Fibroblast of the aortic adventitia (primary cell): ENCODE measurements at regions not wholly inside any gene's neighbourhood (a gene's known extent, or its start where the extent isn't known, plus 50 kb on each side); places are given as distances from the start of the nearest gene placed in this dataset.

Source experiments
- DNase-seq: peaks from one replicate; pipeline ENCODE4 v3.0.0-alpha.2; 2010; ENCODE audit warnings: low read depth
- H3K4me3 ChIP-seq: 2 replicates; pipeline ENCODE4 v1.5.1; 2011; ENCODE audit warnings: low read depth, mild to moderate bottlenecking, control low read depth, low read length, moderate library complexity
- CTCF ChIP-seq: IDR thresholded peaks from 2 replicates; pipeline ENCODE4 v1.5.1; 2011; ENCODE audit warnings: mild to moderate bottlenecking, low read length, control low read depth, inconsistent platforms; ENCODE audit not compliant: insufficient read depth

DNA sequence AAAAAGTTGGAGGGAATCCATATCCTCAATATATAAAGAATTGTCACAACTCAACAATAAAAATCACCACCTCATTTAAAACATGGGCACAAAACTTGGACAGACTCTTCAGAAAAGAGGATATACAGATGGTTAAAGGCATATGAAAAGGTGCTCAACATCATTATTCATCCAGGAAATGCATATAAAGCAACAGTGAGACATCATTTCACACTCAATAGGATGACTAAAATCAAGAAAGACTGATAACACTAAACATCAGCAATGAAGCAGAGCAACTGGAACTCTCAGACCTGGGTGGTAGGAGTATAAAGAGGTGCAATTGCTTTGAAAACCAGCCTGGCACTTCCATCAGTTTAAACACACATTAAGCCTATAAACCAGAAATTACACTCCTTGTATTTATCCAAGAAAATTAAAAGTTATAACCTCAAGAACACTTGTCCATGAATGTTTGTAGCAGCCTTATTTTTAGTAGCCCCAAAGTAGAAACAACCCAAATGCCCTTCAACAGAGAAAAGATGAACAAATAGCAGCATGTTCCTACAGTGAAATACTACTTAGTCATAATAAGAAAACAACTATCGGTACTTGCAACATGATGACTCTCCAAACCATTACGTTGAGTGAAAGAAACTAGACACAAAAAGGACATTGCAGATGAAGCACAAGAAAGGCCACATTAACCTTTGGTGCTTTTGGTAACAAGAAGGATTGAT lies 79.1 kb upstream of the TANC1 start:
- TF ChIP-seq CTCF: no peak
- H3K4me3 ChIP-seq: no peak overlapping the region
- DNase-seq: no peak

- no peak for TF ChIP-seq CTCF
- H3K4me3 ChIP-seq: no peak overlapping the region
- DNase-seq: no peak
These were observed 78.0 kb upstream of the TANC1 start for GRCh38 chr2:158890296-158890905.

DNA sequence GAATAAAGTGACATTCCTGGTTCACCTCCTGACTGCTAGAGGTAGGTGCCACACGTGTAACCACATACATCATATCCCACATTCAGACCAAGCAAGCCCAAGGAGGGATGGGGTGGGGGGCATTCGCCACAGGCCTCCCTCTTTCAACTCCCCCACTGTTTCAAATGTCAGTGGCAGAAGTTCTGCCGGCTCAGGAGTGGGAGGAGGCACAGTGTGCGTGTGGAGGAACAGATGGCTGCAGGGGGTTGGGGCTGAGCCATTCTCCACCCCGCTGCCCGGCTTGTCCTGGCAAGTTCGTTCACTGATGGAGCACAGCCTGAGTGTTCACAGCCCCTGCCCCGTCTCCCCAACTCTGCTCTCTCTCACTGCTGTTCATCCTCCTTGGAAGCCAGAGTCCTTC lies 75.4 kb upstream of the TANC1 start:
- no peak overlapping the region for H3K4me3 ChIP-seq
- peak; percentile 75 for DNase-seq
- TF ChIP-seq CTCF: no peak

DNA sequence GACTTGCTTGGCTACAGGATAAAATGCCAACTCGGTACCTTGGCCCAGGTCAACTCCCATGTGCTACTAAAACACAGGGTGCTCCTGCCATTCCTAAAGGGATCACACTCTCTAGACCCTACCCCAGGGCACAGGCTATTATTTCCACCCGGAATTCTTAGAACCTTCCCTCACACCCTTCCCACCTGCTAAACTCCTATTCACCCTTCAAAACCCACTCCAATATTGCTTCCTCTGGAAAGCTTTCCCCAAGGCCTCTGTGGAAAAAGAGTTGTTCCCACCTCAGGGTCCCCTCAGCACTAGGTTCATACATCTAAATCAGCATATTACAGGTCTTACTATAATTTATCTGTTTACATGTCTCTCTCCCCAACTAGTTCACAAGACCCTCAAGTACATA lies 75.0 kb upstream of the TANC1 start:
- no peak overlapping the region for H3K4me3 ChIP-seq
- no peak for TF ChIP-seq CTCF
- no peak for DNase-seq

GRCh38 chr2:158894078-158894477 lies 74.4 kb upstream of the TANC1 start:
- peak; percentile 78 for DNase-seq
- H3K4me3 ChIP-seq: no peak overlapping the region
- no peak for TF ChIP-seq CTCF

- H3K4me3 ChIP-seq: no peak overlapping the region
- no peak for TF ChIP-seq CTCF
- DNase-seq: no peak
These were observed 73.9 kb upstream of the TANC1 start for GRCh38 chr2:158894572-158894971.
